Smooth muscle cell (in vitro differentiated cells): ENCODE measurements at regions not wholly inside any gene's neighbourhood (a gene's known extent, or its start where the extent isn't known, plus 50 kb on each side); places are given as distances from the start of the nearest gene placed in this dataset.

Experiments
- DNase-seq: peaks from one replicate; lab custom pipeline; 2025; ENCODE audit not compliant: unreplicated experiment; lab: John Stamatoyannopoulos, UW
- H2AFZ ChIP-seq: fragments of 200-600 bp; sonication (generic); 2 replicates; pipeline ENCODE4 v1.6.0; 2016; ENCODE audit warnings: antibody characterized with exemption, low read depth, mild to moderate bottlenecking
- H3F3A ChIP-seq: fragments of 200-600 bp; sonication (generic); 2 replicates; pipeline ENCODE4 v1.6.0; 2017; ENCODE audit warnings: antibody characterized with exemption, low read depth
- H3K27ac ChIP-seq: fragments of 200-600 bp; sonication (generic); 2 replicates; pipeline ENCODE4 v1.5.1; 2016; ENCODE audit warnings: low read depth, mild to moderate bottlenecking
- H3K27me3 ChIP-seq: fragments of 200-600 bp; sonication (generic); 2 replicates; pipeline ENCODE4 v1.6.1; 2016; ENCODE audit warnings: low read depth, mild to moderate bottlenecking
- H3K36me3 ChIP-seq: fragments of 200-600 bp; sonication (generic); 2 replicates; pipeline ENCODE4 v1.5.1; 2016; ENCODE audit warnings: low read depth
- H3K4me1 ChIP-seq: fragments of 200-600 bp; sonication (generic); 2 replicates; pipeline ENCODE4 v1.5.1; 2016; ENCODE audit warnings: low read depth
- H3K4me2 ChIP-seq: fragments of 200-600 bp; sonication (generic); 2 replicates; pipeline ENCODE4 v1.6.0; 2016; ENCODE audit warnings: mild to moderate bottlenecking
- H3K4me3 ChIP-seq: fragments of 200-600 bp; sonication (generic); 2 replicates; pipeline ENCODE4 v1.5.1; 2016; ENCODE audit warnings: mild to moderate bottlenecking
- H3K79me2 ChIP-seq: fragments of 200-600 bp; sonication (generic); 2 replicates; pipeline ENCODE4 v1.6.0; 2016; ENCODE audit warnings: low read depth, mild to moderate bottlenecking
- H3K9ac ChIP-seq: fragments of 200-600 bp; sonication (generic); 2 replicates; pipeline ENCODE4 v1.6.0; 2016; ENCODE audit warnings: low read depth
- H3K9me3 ChIP-seq: fragments of 200-600 bp; sonication (generic); replicated peaks from 2 replicates; pipeline ENCODE4 v1.5.1; 2016; ENCODE audit warnings: low read depth
- H4K20me1 ChIP-seq: fragments of 200-600 bp; sonication (generic); 2 replicates; pipeline ENCODE4 v1.6.0; 2016; ENCODE audit warnings: low read depth
- WGBS: methylation state at CpG from one replicate; pipeline ENCODE4 v1.1.7; 2016; ENCODE audit warnings: low lambda C conversion rate; 5-methylcytosine and 5-hydroxymethylcytosine counted together
- TF ChIP-seq, protein P1 (sequence below): fragments of 200-600 bp; sonication (generic); IDR thresholded peaks from 2 replicates; pipeline ENCODE4 v1.5.1; 2017; ENCODE audit warnings: borderline replicate concordance, mild to moderate bottlenecking, antibody characterized with exemption; ENCODE audit not compliant: insufficient read depth, poor library complexity, severe bottlenecking

DNA sequence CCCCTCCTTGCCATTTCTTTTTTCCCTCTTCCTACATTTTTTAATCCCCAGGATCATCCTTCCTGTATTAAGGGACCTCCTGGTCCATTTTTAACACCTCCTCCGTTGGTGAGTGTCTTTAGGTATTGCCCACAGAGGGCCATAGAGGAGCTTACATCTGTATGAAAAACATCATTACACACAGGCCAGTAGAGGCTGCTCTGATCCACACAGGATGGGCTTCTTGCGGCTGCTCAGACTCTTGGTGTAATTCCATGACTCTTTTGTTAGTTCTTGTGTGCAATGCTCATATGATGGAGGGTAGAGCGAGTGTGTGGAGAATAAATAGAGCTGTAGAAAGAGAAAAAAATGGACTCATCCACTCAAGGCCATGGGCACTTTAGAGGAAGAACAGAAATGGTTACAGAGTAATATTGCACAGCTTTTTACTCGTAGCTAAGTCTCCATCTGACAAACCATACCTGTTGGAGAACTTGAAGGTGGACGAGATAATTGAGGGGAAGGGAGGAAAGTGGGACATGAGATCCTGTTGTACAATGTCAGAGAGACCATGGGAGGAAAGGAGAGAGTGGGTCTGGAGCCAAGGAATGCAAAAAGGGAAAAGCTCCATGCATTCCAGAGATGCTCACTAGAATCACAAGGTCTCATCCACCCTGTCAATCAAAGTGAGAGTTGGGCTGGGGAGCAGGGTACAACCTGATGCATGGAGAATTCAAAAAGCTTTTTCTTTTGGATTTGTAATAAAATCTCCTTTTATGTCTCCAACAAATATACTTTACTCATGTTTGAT is 129.7 kb upstream of the TNP1 start:
- no peaks in the 10 kb centered on the region for H3F3A ChIP-seq
- H2AFZ ChIP-seq, result no peak overlapping the region
- DNase-seq, result no peak
- no peaks in the 10 kb centered on the region for H4K20me1 ChIP-seq
- no peak overlapping the region for H3K4me2 ChIP-seq
- H3K36me3 ChIP-seq, result no peaks in the 10 kb centered on the region
- no peaks in the 10 kb centered on the region for H3K9me3 ChIP-seq
- no peaks in the 10 kb centered on the region for H3K4me1 ChIP-seq
- H3K9ac ChIP-seq, result no peak overlapping the region
- H3K27me3 ChIP-seq, result no peaks in the 10 kb centered on the region
- H3K27ac ChIP-seq, result no peak overlapping the region
- 81% methylated on average over 5 of the region's 5 CpGs for WGBS
- H3K79me2 ChIP-seq, result no peaks in the 10 kb centered on the region
- TF ChIP-seq, protein P1, sequence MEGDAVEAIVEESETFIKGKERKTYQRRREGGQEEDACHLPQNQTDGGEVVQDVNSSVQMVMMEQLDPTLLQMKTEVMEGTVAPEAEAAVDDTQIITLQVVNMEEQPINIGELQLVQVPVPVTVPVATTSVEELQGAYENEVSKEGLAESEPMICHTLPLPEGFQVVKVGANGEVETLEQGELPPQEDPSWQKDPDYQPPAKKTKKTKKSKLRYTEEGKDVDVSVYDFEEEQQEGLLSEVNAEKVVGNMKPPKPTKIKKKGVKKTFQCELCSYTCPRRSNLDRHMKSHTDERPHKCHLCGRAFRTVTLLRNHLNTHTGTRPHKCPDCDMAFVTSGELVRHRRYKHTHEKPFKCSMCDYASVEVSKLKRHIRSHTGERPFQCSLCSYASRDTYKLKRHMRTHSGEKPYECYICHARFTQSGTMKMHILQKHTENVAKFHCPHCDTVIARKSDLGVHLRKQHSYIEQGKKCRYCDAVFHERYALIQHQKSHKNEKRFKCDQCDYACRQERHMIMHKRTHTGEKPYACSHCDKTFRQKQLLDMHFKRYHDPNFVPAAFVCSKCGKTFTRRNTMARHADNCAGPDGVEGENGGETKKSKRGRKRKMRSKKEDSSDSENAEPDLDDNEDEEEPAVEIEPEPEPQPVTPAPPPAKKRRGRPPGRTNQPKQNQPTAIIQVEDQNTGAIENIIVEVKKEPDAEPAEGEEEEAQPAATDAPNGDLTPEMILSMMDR, result no peak
- no peak overlapping the region for H3K4me3 ChIP-seq

DNA sequence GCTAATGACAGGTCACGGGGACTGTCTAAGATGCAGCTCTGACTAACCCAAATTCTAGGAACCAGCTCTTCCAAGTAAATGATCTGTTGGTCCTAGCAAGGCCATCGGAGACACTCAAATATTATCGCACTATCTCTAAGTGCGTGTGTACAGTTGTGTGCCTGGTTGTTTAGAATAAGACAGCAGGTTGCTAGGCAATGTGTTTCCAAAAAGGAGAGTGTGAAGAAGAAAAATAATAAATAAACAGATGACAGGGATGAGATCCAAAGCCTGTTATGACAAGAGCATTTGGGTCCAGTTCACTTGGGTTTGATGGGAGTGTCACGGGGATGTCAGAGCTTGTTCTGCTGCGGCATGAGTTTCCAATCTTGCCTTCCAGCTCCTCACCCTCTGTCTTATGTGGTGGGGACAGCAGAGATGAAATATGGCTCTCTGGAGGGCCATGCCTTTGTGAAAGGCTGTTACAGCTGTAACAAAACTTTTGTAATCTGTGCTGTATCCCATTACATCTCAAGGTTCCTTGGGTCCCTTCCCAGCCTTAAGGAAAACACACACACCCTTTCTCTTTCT is 127.5 kb upstream of the TNP1 start:
- TF ChIP-seq, protein P1, result no peak
- no peak for DNase-seq
- H3K9me3 ChIP-seq, result no peaks in the 10 kb centered on the region
- H3K4me1 ChIP-seq, result no peaks in the 10 kb centered on the region
- no peak overlapping the region for H3K4me3 ChIP-seq
- no peak overlapping the region for H3K9ac ChIP-seq
- H3F3A ChIP-seq, result no peaks in the 10 kb centered on the region
- no peaks in the 10 kb centered on the region for H3K36me3 ChIP-seq
- 97% methylated on average over 6 of the region's 6 CpGs for WGBS
- no peaks in the 10 kb centered on the region for H3K79me2 ChIP-seq
- H2AFZ ChIP-seq, result no peak overlapping the region
- H4K20me1 ChIP-seq, result no peaks in the 10 kb centered on the region
- no peak overlapping the region for H3K4me2 ChIP-seq
- no peaks in the 10 kb centered on the region for H3K27me3 ChIP-seq
- H3K27ac ChIP-seq, result no peak overlapping the region

DNA sequence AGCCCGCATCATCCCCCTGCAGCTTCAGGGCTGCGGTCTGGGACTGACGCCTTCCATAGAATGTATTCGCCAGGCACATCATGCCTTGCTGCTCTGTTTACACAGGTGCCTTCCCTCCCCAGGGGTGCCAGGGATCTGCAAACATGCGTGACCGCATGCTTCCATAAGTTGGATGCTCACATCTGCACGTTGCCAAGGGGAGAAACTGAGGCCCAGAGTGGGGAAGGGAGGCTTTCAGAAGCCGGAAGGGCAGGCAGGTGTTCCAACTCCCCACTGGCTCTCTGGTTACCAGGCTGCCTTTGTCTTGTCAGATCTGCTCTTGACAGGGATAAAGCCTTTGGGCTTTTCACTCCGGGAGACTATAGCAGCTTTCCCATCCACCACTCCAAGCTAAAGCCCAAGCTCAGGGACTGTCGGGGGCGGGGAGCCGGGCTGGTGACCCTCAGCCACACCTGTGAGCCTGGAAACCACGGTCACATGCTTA is 125.8 kb upstream of the TNP1 start:
- no peak overlapping the region for H3K27ac ChIP-seq
- no peaks in the 10 kb centered on the region for H3K36me3 ChIP-seq
- DNase-seq, result no peak
- TF ChIP-seq, protein P1, result no peak
- H2AFZ ChIP-seq, result no peak overlapping the region
- H4K20me1 ChIP-seq, result no peaks in the 10 kb centered on the region
- H3F3A ChIP-seq, result no peaks in the 10 kb centered on the region
- no peaks in the 10 kb centered on the region for H3K4me1 ChIP-seq
- no peaks in the 10 kb centered on the region for H3K79me2 ChIP-seq
- H3K27me3 ChIP-seq, result no peaks in the 10 kb centered on the region
- H3K4me3 ChIP-seq, result no peak overlapping the region
- H3K9ac ChIP-seq, result no peak overlapping the region
- WGBS, result 78% methylated on average over 13 of the region's 13 CpGs
- H3K9me3 ChIP-seq, result no peaks in the 10 kb centered on the region
- H3K4me2 ChIP-seq, result no peak overlapping the region
